GM23338 (cell line): ENCODE measurements at regions not wholly inside any gene's neighbourhood (a gene's known extent, or its start where the extent isn't known, plus 50 kb on each side); places are given as distances from the start of the nearest gene placed in this dataset.

ENCODE experiments used
- ATAC-seq: fragments of 200-7000 bp; cut with Tn5 transposase; 3 replicates; pipeline ENCODE4 v1.9.1; 2020
- DNase-seq: peaks from one replicate; pipeline ENCODE4 v3.0.0-alpha.2; 2015; ENCODE audit warnings: low spot score
- H2AFZ ChIP-seq: fragments of 200-600 bp; sonication (generic); 2 replicates; pipeline ENCODE4 v1.8.0; 2016; ENCODE audit warnings: antibody characterized with exemption, mild to moderate bottlenecking, moderate library complexity
- H3F3A ChIP-seq: fragments of 200-600 bp; sonication (generic); replicated peaks from 2 replicates; pipeline ENCODE4 v1.8.0; 2017; ENCODE audit warnings: antibody characterized with exemption, mixed run types, low read depth
- H3K27ac ChIP-seq: fragments of 200-600 bp; sonication (generic); 2 replicates; pipeline ENCODE4 v1.6.1; 2016; ENCODE audit warnings: low read depth
- H3K27me3 ChIP-seq: fragments of 200-600 bp; sonication (generic); 2 replicates; pipeline ENCODE4 v1.8.0; 2016; ENCODE audit warnings: mild to moderate bottlenecking, mixed run types, moderate library complexity; ENCODE audit not compliant: insufficient read depth
- H3K36me3 ChIP-seq: fragments of 200-600 bp; sonication (generic); 2 replicates; pipeline ENCODE4 v1.8.0; 2016; ENCODE audit warnings: mild to moderate bottlenecking; ENCODE audit not compliant: insufficient read depth
- H3K4me1 ChIP-seq: fragments of 200-600 bp; sonication (generic); 2 replicates; pipeline ENCODE4 v1.8.0; 2016; ENCODE audit warnings: mild to moderate bottlenecking, moderate library complexity; ENCODE audit not compliant: insufficient read depth
- H3K4me2 ChIP-seq: fragments of 200-600 bp; sonication (generic); 2 replicates; pipeline ENCODE4 v1.7.1; 2017; ENCODE audit warnings: mixed run types
- H3K4me3 ChIP-seq: fragments of 200-600 bp; sonication (generic); 2 replicates; pipeline ENCODE4 v1.6.1; 2016; ENCODE audit warnings: mixed run types
- H3K79me2 ChIP-seq: fragments of 200-600 bp; sonication (generic); replicated peaks from 2 replicates; pipeline ENCODE4 v1.8.0; 2017; ENCODE audit warnings: mild to moderate bottlenecking; ENCODE audit not compliant: insufficient read depth
- H3K9me2 ChIP-seq: fragments of 200-600 bp; sonication (generic); 2 replicates; pipeline ENCODE4 v1.8.0; 2017; ENCODE audit not compliant: insufficient read depth
- H4K20me1 ChIP-seq: fragments of 200-600 bp; sonication (generic); replicated peaks from 2 replicates; pipeline ENCODE4 v1.8.0; 2017; ENCODE audit warnings: mild to moderate bottlenecking; ENCODE audit not compliant: insufficient read depth
- H3K27ac Mint-ChIP-seq: 2 replicates; pipeline ENCODE4 v1.8.0; 2020; ENCODE audit warnings: inconsistent platforms, mild to moderate bottlenecking, moderate library complexity, mixed read lengths
- H3K27me3 Mint-ChIP-seq: 3 replicates; pipeline ENCODE4 v1.8.0; 2022; ENCODE audit warnings: low read depth, mild to moderate bottlenecking, moderate library complexity, mixed read lengths, inconsistent platforms; ENCODE audit not compliant: insufficient read depth, poor library complexity
- H3K36me3 Mint-ChIP-seq: 3 replicates; pipeline ENCODE4 v1.8.0; 2021; ENCODE audit warnings: low read depth, mild to moderate bottlenecking, inconsistent platforms, moderate library complexity, mixed read lengths
- H3K4me1 Mint-ChIP-seq: 3 replicates; pipeline ENCODE4 v1.8.0; 2020; ENCODE audit warnings: mild to moderate bottlenecking, inconsistent platforms, mixed read lengths
- H3K4me3 Mint-ChIP-seq: 3 replicates; pipeline ENCODE4 v1.8.0; 2021; ENCODE audit warnings: moderate library complexity, mild to moderate bottlenecking, inconsistent platforms, mixed read lengths
- H3K9me3 Mint-ChIP-seq: 3 replicates; pipeline ENCODE4 v1.8.0; 2020; ENCODE audit warnings: moderate library complexity, mild to moderate bottlenecking, inconsistent platforms, mixed read lengths
- CREB1 ChIP-seq: fragments of 250-450 bp; sonication (Bioruptor Pico); IDR thresholded peaks from 2 replicates; pipeline ENCODE4 v1.5.0; 2020; ENCODE audit warnings: low read depth, mild to moderate bottlenecking, moderate library complexity
- EZH2 ChIP-seq: fragments of 200-600 bp; sonication (generic); IDR thresholded peaks from one replicate; pipeline ENCODE4 v1.8.0; 2017; ENCODE audit warnings: antibody characterized with exemption, mild to moderate bottlenecking, low read depth; ENCODE audit not compliant: unreplicated experiment
- EZH2phosphoT487 ChIP-seq: fragments of 200-600 bp; sonication (generic); IDR thresholded peaks from one replicate; pipeline ENCODE4 v1.8.1; 2018; ENCODE audit warnings: antibody characterized with exemption; ENCODE audit not compliant: unreplicated experiment
- JUNB ChIP-seq: IDR thresholded peaks from one replicate; pipeline ENCODE4 v1.6.1; 2016; ENCODE audit warnings: antibody characterized with exemption; ENCODE audit not compliant: unreplicated experiment
- NANOG ChIP-seq: IDR thresholded peaks from 2 replicates; pipeline ENCODE4 v1.6.1; 2016; ENCODE audit warnings: antibody characterized with exemption, borderline replicate concordance
- REST ChIP-seq: IDR thresholded peaks from one replicate; pipeline ENCODE4 v1.6.1; 2018; ENCODE audit warnings: antibody characterized with exemption; ENCODE audit not compliant: unreplicated experiment
- STAT1 ChIP-seq: IDR thresholded peaks from one replicate; pipeline ENCODE4 v1.6.1; 2016; ENCODE audit warnings: antibody characterized with exemption; ENCODE audit not compliant: unreplicated experiment
- ZNF114 ChIP-seq: fragments of 250-450 bp; sonication (Bioruptor Pico); IDR thresholded peaks from 2 replicates; pipeline ENCODE4 v1.5.0; 2020; ENCODE audit warnings: mild to moderate bottlenecking, moderate library complexity
- ZNF331 ChIP-seq: fragments of 250-450 bp; sonication (Bioruptor Pico); IDR thresholded peaks from 2 replicates; pipeline ENCODE4 v1.5.0; 2020; ENCODE audit warnings: low read depth, mild to moderate bottlenecking, moderate library complexity
- TF ChIP-seq, protein P1 (sequence below): IDR thresholded peaks from 2 replicates; pipeline ENCODE4 v1.6.1; 2016; ENCODE audit warnings: antibody characterized with exemption
- TF ChIP-seq, protein P2 (sequence below), 2 experiments: fragments of 200-600 bp in 1 of 2; sonication (generic) in 1 of 2; conservative IDR thresholded peaks; 2 replicates each; pipeline versions ENCODE4 v1.5.1 to v1.6.1; 2016 to 2017; ENCODE audit warnings: antibody characterized with exemption in 2 of 2, low read depth in 2 of 2, mild to moderate bottlenecking in 2 of 2, moderate library complexity in 1 of 2

GRCh38 chr11:112514011-112514740 is 253.5 kb upstream of the PLET1 start:
- Histone ChIP-seq H3K79me2 (no peaks in the 10 kb centered on the region), H3K4me2 (no peak overlapping the region), H3K27ac (no peak overlapping the region), H3K9me2 (peaks cover 8% of the 10 kb centered on the region), H3F3A (no peaks in the 10 kb centered on the region), H4K20me1 (no peaks in the 10 kb centered on the region; the same call in 1 of the 2 replicates), H2AFZ (no peak overlapping the region), H3K27me3 (no peaks in the 10 kb centered on the region), H3K4me3 (no peak overlapping the region), H3K36me3 (no peaks in the 10 kb centered on the region), H3K4me1 (no peaks in the 10 kb centered on the region)
- Mint-ChIP-seq H3K27ac (no peak overlapping the region), H3K4me1 (peaks cover 3% of the 10 kb centered on the region; the same call in 1 of the 3 replicates), H3K9me3 (no peaks in the 10 kb centered on the region), H3K4me3 (no peak overlapping the region), H3K36me3 (no peaks in the 10 kb centered on the region), H3K27me3 (peaks cover 13% of the 10 kb centered on the region)
- DNase-seq (no peak), ATAC-seq (no peak)
- TF ChIP-seq EZH2 = no peak
- TF ChIP-seq ZNF114 = no peak
- no peak for TF ChIP-seq REST

DNA sequence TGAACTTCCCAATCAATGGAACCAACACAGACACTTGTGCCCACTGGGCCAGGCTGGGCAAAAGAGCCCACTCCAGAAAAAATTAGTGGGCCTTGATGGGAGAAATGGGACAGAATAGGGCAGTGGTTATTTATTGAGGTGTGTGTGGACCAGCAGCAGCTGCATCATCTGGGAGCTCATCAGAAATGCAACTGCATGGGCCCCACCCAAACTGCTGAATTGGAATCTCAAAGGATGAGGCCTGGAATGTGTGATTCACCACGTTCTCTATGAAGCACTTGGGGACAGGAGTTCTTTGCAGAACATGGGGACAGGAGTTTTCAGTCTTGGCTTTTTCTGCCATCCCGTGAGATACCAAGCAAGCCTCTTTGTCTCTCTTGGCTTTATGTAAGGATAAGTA is 255.6 kb upstream of the PLET1 start:
- no peak overlapping the region for H3K27ac ChIP-seq
- H3F3A ChIP-seq = no peaks in the 10 kb centered on the region
- DNase-seq = no peak
- no peaks in the 10 kb centered on the region for H3K36me3 Mint-ChIP-seq
- H4K20me1 ChIP-seq = no peaks in the 10 kb centered on the region; the same call in 1 of the 2 replicates
- H3K9me3 Mint-ChIP-seq = no peaks in the 10 kb centered on the region
- no peaks in the 10 kb centered on the region for H3K79me2 ChIP-seq
- H3K27ac Mint-ChIP-seq = no peak overlapping the region
- H3K4me1 Mint-ChIP-seq = peaks cover 5% of the 10 kb centered on the region; the same call in 2 of the 3 replicates
- H3K27me3 ChIP-seq = no peaks in the 10 kb centered on the region
- peaks cover 12% of the 10 kb centered on the region for H3K27me3 Mint-ChIP-seq
- H3K4me1 ChIP-seq = no peaks in the 10 kb centered on the region
- H3K4me3 Mint-ChIP-seq = no peak overlapping the region
- peaks cover 8% of the 10 kb centered on the region for H3K9me2 ChIP-seq
- H3K4me2 ChIP-seq = no peak overlapping the region
- H2AFZ ChIP-seq = no peak overlapping the region
- no peaks in the 10 kb centered on the region for H3K36me3 ChIP-seq
- ATAC-seq = no peak
- H3K4me3 ChIP-seq = no peak overlapping the region
- TF ChIP-seq EZH2 (no peak), EZH2phosphoT487 (no peak), REST (no peak), ZNF331 (CRISPR knock-in tag) (no peak), JUNB (no peak), CREB1 (CRISPR knock-in tag) (no peak), ZNF114 (no peak), NANOG (no peak), STAT1 (no peak)
- TF ChIP-seq, protein P1, sequence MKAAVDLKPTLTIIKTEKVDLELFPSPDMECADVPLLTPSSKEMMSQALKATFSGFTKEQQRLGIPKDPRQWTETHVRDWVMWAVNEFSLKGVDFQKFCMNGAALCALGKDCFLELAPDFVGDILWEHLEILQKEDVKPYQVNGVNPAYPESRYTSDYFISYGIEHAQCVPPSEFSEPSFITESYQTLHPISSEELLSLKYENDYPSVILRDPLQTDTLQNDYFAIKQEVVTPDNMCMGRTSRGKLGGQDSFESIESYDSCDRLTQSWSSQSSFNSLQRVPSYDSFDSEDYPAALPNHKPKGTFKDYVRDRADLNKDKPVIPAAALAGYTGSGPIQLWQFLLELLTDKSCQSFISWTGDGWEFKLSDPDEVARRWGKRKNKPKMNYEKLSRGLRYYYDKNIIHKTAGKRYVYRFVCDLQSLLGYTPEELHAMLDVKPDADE = no peak
- TF ChIP-seq, protein P2, sequence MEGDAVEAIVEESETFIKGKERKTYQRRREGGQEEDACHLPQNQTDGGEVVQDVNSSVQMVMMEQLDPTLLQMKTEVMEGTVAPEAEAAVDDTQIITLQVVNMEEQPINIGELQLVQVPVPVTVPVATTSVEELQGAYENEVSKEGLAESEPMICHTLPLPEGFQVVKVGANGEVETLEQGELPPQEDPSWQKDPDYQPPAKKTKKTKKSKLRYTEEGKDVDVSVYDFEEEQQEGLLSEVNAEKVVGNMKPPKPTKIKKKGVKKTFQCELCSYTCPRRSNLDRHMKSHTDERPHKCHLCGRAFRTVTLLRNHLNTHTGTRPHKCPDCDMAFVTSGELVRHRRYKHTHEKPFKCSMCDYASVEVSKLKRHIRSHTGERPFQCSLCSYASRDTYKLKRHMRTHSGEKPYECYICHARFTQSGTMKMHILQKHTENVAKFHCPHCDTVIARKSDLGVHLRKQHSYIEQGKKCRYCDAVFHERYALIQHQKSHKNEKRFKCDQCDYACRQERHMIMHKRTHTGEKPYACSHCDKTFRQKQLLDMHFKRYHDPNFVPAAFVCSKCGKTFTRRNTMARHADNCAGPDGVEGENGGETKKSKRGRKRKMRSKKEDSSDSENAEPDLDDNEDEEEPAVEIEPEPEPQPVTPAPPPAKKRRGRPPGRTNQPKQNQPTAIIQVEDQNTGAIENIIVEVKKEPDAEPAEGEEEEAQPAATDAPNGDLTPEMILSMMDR (conservative IDR thresholded peaks at IDR 0.05; ENCODE audit: low read depth in 2 of 2) = no peak
